ENCODE measurements at regions not wholly inside any gene's neighbourhood (a gene's known extent, or its start where the extent isn't known, plus 50 kb on each side); places are given as distances from the start of the nearest gene placed in this dataset.

- intact Hi-C loops (cut with DNase I; ENCODE audit: low total_unique reads) = no loop called here
- no peak overlapping the region for H3K4me3 ChIP-seq (ENCODE audit: low read depth, poor library complexity, severe bottlenecking)
- whole genome bisulfite sequencing, 2 donors = 67 to 72% methylated on average over 4 of the region's 4 CpGs
- DNase-seq (ENCODE audit: low spot score in 2 of 2) = peak in 1 of 2 donors; percentile 28
- TF ChIP-seq CTCF (IDR thresholded peaks at IDR 0.05) = no peak
These were observed 108.0 kb upstream of the RAD23B start for GRCh38 chr9:107175041-107175440.

GRCh38 chr9:107175816-107176435, 107.2 kb upstream of the RAD23B start:
- no peak overlapping the region for H3K4me3 ChIP-seq (ENCODE audit: low read depth, poor library complexity, severe bottlenecking)
- 89 to 90% methylated on average over 7 of the region's 7 CpGs for whole genome bisulfite sequencing, 2 donors
- TF ChIP-seq POLR2A (IDR thresholded peaks at IDR 0.05) (no peak), CTCF (IDR thresholded peaks at IDR 0.05) (no peak)
- DNase-seq (ENCODE audit: low spot score in 2 of 2) = no peak
- intact Hi-C loops (cut with DNase I; ENCODE audit: low total_unique reads) = no loop called here

GRCh38 chr9:107176436-107177151, 106.5 kb upstream of the RAD23B start:
- 62 to 83% methylated on average over 12 of the region's 12 CpGs for WGBS, 2 donors
- peak in 1 of 2 donors; percentile 36 for DNase-seq (ENCODE audit: low spot score in 2 of 2)
- H3K4me3 ChIP-seq (ENCODE audit: low read depth, poor library complexity, severe bottlenecking) = no peak overlapping the region
- TF ChIP-seq POLR2A (IDR thresholded peaks at IDR 0.05) = no peak
- no peak for TF ChIP-seq CTCF (IDR thresholded peaks at IDR 0.05)
- intact Hi-C loops (cut with DNase I; ENCODE audit: low total_unique reads) = no loop called here

DNA sequence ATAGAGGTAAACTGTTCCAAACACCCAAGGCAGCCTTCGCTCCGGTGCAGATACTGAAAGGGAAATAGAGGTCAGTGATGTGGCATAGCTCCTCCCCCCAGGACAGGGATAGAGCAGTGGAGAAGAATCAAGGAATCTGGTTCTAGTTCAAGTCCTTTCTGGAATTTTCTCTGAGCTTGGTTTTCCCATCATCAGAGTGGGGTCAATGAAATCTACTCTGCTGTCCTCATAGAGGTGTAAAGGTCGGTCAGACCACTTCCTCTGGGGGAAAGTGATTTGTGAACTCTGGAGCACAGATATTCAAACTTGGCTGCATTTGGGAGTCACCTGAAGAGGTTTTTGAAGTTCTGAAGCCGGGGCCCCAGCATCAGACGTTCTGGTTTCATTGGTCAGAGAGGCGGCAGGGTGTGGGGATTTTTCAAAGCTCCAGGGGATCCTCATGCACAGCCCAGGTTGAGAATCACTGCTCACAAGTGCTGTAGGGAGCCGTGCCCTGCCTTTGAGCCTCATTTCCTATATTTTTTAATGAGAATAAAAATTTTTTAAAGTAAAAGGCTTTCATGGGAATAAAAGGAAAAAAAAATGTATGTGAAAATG, 105.7 kb upstream of the RAD23B start:
- WGBS, 2 donors = 75 to 76% methylated on average over 7 of the region's 7 CpGs
- TF ChIP-seq CTCF (IDR thresholded peaks at IDR 0.05) (no peak), POLR2A (IDR thresholded peaks at IDR 0.05) (no peak)
- no peak overlapping the region for H3K4me3 ChIP-seq (ENCODE audit: low read depth, poor library complexity, severe bottlenecking)
- intact Hi-C loops (cut with DNase I; ENCODE audit: low total_unique reads) = no loop called here
- no peak for DNase-seq (ENCODE audit: low spot score in 2 of 2)

DNA sequence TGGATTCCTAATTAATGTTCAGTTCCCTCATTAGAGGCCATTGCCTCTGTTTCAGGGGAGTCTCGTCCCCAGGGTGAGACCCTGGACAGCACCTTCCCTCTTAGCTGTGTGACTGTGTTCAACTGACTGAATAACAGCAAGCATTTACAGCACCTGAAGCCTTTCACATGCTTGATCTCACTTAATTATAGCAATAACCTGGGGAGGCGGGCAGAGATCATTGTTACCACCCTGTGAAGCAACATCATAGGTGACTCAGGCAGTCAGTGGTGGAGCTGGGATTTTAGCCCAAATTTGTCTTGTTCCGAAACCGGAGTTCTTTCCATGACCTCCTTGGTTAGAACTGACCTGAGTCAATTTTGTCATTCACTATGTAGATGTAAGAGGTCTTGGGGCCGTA, 105.2 kb upstream of the RAD23B start:
- 93% methylated on average over 5 of the region's 5 CpGs for WGBS, 2 donors
- intact Hi-C loops (cut with DNase I; ENCODE audit: low total_unique reads) = no loop called here
- no peak overlapping the region for H3K4me3 ChIP-seq (ENCODE audit: low read depth, poor library complexity, severe bottlenecking)
- no peak for TF ChIP-seq CTCF (IDR thresholded peaks at IDR 0.05)
- TF ChIP-seq POLR2A (IDR thresholded peaks at IDR 0.05) = no peak
- no peak for DNase-seq (ENCODE audit: low spot score in 2 of 2)
